Thyroid gland (tissue), 4 donors: ENCODE measurements at regions not wholly inside any gene's neighbourhood (a gene's known extent, or its start where the extent isn't known, plus 50 kb on each side); places are given as distances from the start of the nearest gene placed in this dataset.
A peak's percentile ranks its signal among the peaks of the same experiment; 100 is the strongest.

ENCODE experiments used
- DNase-seq, 2 donors: peaks; one replicate each; pipeline ENCODE4 v3.0.0-alpha.2; 2019
- H3K27ac ChIP-seq, 3 donors: fragments of 200-600 bp; sonication (generic); 1 replicate in 2 of 3; 2 replicates in 1 of 3; pipeline ENCODE4 v1.5.1; 2016 to 2019; ENCODE audit warnings: mild to moderate bottlenecking in 1 of 3, moderate library complexity in 1 of 3
- H3K27me3 ChIP-seq: fragments of 200-600 bp; sonication (generic); one replicate; pipeline ENCODE4 v1.5.1; 2019
- H3K36me3 ChIP-seq, 2 donors: fragments of 200-600 bp; sonication (generic); one replicate each; pipeline ENCODE4 v1.5.1; 2016 to 2019
- H3K4me1 ChIP-seq, 2 donors: fragments of 200-600 bp; sonication (generic); one replicate each; pipeline ENCODE4 v1.5.1; 2017 to 2019
- H3K4me3 ChIP-seq, 3 donors: fragments of 200-600 bp; sonication (generic); replicated peaks in 1 of 3; 1 replicate in 2 of 3; 2 replicates in 1 of 3; pipeline ENCODE4 v1.5.1; 2016; ENCODE audit warnings: mild to moderate bottlenecking in 1 of 3
- H3K9me3 ChIP-seq: fragments of 200-600 bp; sonication (generic); one replicate; pipeline ENCODE4 v1.5.1; 2017
- CTCF ChIP-seq, 6 experiments: fragments of 200-600 bp in 3 of 6; fragments of 450-650 bp in 3 of 6; sonication (generic) in 3 of 6; IDR thresholded peaks; one replicate each; pipeline ENCODE4 v1.5.1; 2016 to 2019; ENCODE audit warnings: antibody characterized with exemption in 6 of 6, mild to moderate bottlenecking in 2 of 6, inconsistent platforms in 1 of 6, moderate library complexity in 1 of 6
- POLR2A ChIP-seq, 2 donors: fragments of 450-650 bp; IDR thresholded peaks; one replicate each; pipeline ENCODE4 v1.6.1; 2017; ENCODE audit warnings: antibody characterized with exemption in 2 of 2, mild to moderate bottlenecking in 2 of 2, moderate library complexity in 1 of 2
- WGBS, 2 donors: methylation state at CpG; one replicate each; pipeline ENCODE4 v1.1.5; 2017; 5-methylcytosine and 5-hydroxymethylcytosine counted together
- intact Hi-C: fragments of 100-400 bp; cut with DNase I; formaldehyde crosslinking; loops from one replicate; pipeline ENCODE4 v1.15.1; 2023

GRCh38 chr1:5526822-5527551, 465.2 kb downstream of the NPHP4 start:
- no peaks in the 10 kb centered on the region for H3K9me3 ChIP-seq
- no peaks in the 10 kb centered on the region for H3K27me3 ChIP-seq
- no peaks in the 10 kb centered on the region for H3K36me3 ChIP-seq
- H3K4me3 ChIP-seq, result no peak overlapping the region
- DNase-seq, result no peak
- TF ChIP-seq POLR2A (IDR thresholded peaks at IDR 0.05), result no peak
- TF ChIP-seq CTCF (IDR thresholded peaks at IDR 0.05), result no peak
- intact Hi-C loops, result no loop called here
- WGBS, 2 donors, result 75% methylated on average over 14 to 17 of the region's 19 CpGs
- no peaks in the 10 kb centered on the region for H3K4me1 ChIP-seq
- H3K27ac ChIP-seq, result no peak overlapping the region

GRCh38 chr1:5526385-5526750, 465.9 kb downstream of the NPHP4 start:
- Histone ChIP-seq H3K27ac (no peak overlapping the region), H3K27me3 (no peaks in the 10 kb centered on the region), H3K4me3 (no peak overlapping the region), H3K4me1 (no peaks in the 10 kb centered on the region), H3K9me3 (no peaks in the 10 kb centered on the region), H3K36me3 (no peaks in the 10 kb centered on the region)
- WGBS, 2 donors, result 46 to 48% methylated on average over 8 of the region's 8 CpGs
- TF ChIP-seq POLR2A (IDR thresholded peaks at IDR 0.05) (no peak), CTCF (IDR thresholded peaks at IDR 0.05) (no peak)
- DNase-seq, result no peak
- intact Hi-C loops, result no loop called here

- intact Hi-C loops, result no loop called here
- Histone ChIP-seq H3K27ac (no peak overlapping the region), H3K4me3 (no peak overlapping the region), H3K4me1 (no peaks in the 10 kb centered on the region), H3K9me3 (no peaks in the 10 kb centered on the region), H3K36me3 (no peaks in the 10 kb centered on the region), H3K27me3 (no peaks in the 10 kb centered on the region)
- WGBS, 2 donors, result 61 to 63% methylated on average over 25 to 27 of the region's 27 CpGs
- peak in 1 of 2 donors; percentile 29 for DNase-seq
- TF ChIP-seq CTCF (IDR thresholded peaks at IDR 0.05) (no peak), POLR2A (IDR thresholded peaks at IDR 0.05) (no peak)
These were observed 466.4 kb downstream of the NPHP4 start for GRCh38 chr1:5525597-5526384.

- H3K27me3 ChIP-seq, result no peaks in the 10 kb centered on the region
- H3K36me3 ChIP-seq, result no peaks in the 10 kb centered on the region
- intact Hi-C loops, result no loop called here
- no peak overlapping the region for H3K27ac ChIP-seq
- H3K4me1 ChIP-seq, result no peaks in the 10 kb centered on the region
- WGBS, 2 donors, result 55 to 71% methylated on average over 14 of the region's 14 CpGs
- no peak for DNase-seq
- no peak for TF ChIP-seq POLR2A (IDR thresholded peaks at IDR 0.05)
- no peak for TF ChIP-seq CTCF (IDR thresholded peaks at IDR 0.05)
- H3K4me3 ChIP-seq, result no peak overlapping the region
- H3K9me3 ChIP-seq, result no peaks in the 10 kb centered on the region
These were observed 469.6 kb downstream of the NPHP4 start for GRCh38 chr1:5522531-5523145.
